Adrenal gland (tissue), 9 donors: ENCODE measurements at regions not wholly inside any gene's neighbourhood (a gene's known extent, or its start where the extent isn't known, plus 50 kb on each side); places are given as distances from the start of the nearest gene placed in this dataset.

ENCODE experiments used
- DNase-seq, 7 donors: peaks; one replicate each; pipeline ENCODE4 v3.0.0-alpha.2; 2019 to 2020
- H3K27ac ChIP-seq, 5 donors: fragments of 200-600 bp; sonication (generic) in 4 of 5; 1 replicate in 3 of 5; 2 replicates in 2 of 5; pipeline versions ENCODE4 v1.5.1 to v1.8.0; 2016 to 2020; ENCODE audit warnings: mild to moderate bottlenecking in 1 of 5
- H3K27me3 ChIP-seq: fragments of 200-600 bp; 2 replicates; pipeline ENCODE4 v1.8.0; 2021
- H3K36me3 ChIP-seq, 2 donors: fragments of 200-600 bp; replicated peaks in 1 of 2; 1 replicate in 1 of 2; 2 replicates in 1 of 2; pipeline versions ENCODE4 v1.5.1 to v1.8.0; 2018 to 2022
- H3K4me1 ChIP-seq, 2 donors: fragments of 200-600 bp; replicated peaks in 1 of 2; 1 replicate in 1 of 2; 2 replicates in 1 of 2; pipeline versions ENCODE4 v1.5.1 to v1.8.0; 2018 to 2021
- H3K4me3 ChIP-seq, 4 donors: fragments of 200-600 bp; sonication (generic) in 3 of 4; one replicate each; pipeline ENCODE4 v1.5.1; 2016 to 2018
- H3K9me3 ChIP-seq, 3 donors: fragments of 200-600 bp; sonication (generic) in 1 of 3; replicated peaks in 1 of 3; 1 replicate in 2 of 3; 2 replicates in 1 of 3; pipeline versions ENCODE4 v1.5.1 to v1.8.0; 2016 to 2021
- POLR2A ChIP-seq, 2 donors: fragments of 450-650 bp; IDR thresholded peaks; one replicate each; pipeline ENCODE4 v1.6.1; 2017; ENCODE audit warnings: antibody characterized with exemption in 2 of 2, mild to moderate bottlenecking in 2 of 2, moderate library complexity in 1 of 2
- WGBS, 4 donors: extraction: QIAGEN DNeasy Blood & Tissue Kit in 2 of 4; methylation state at CpG; one replicate each; pipeline versions ENCODE4 v1.1.5 to v1.1.7; 2013 to 2017; 5-methylcytosine and 5-hydroxymethylcytosine counted together
- intact Hi-C, 2 donors: fragments of 100-400 bp; cut with DNase I; formaldehyde crosslinking; loops; one replicate each; pipeline versions ENCODE4 v1.14.1 to v1.15.0; 2022 to 2023
- TF ChIP-seq, protein P1 (sequence below), 6 experiments: fragments of 450-650 bp in 4 of 6; fragments of 200-600 bp in 2 of 6; sonication (generic) in 1 of 6; IDR thresholded peaks; 1 replicate in 5 of 6; 2 replicates in 1 of 6; pipeline versions ENCODE4 v1.5.1 to v1.8.0; 2016 to 2021; ENCODE audit warnings: antibody characterized with exemption in 6 of 6, mild to moderate bottlenecking in 2 of 6, moderate library complexity in 1 of 6
- donor health status: healthy with polysubstance abuse.
- donor health status: Bipolar disorder and iron deficiency.
- donor health status: DM: yes; HTN: yes; CAD: no.
- donor health status: DM: no; HTN: no; CAD: no.
- donor health status: DM: no; HTN: no; CAD: no.

DNA sequence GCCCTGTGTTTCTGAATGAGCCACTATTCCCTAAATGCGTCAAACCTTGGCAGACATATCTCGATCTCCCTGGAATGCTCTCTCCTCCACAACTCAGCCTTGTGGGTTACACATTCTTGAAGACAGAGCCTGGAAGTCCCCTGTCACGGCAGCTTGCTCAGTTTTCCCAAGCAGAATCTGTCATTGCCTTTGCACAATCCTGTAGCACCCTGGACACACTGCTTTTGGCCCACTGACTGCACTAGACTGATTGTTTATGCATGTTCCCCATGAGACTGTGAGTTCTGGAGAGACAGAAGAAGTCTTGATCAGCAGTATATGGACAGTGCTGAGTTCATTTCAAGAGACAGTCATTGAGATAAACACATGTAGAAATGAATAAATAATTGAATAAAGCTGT, 406.7 kb downstream of the CD83 start:
- Histone ChIP-seq H3K4me3 (no peak overlapping the region), H3K9me3 (peaks cover 0 to 6% (median 0%) of the 10 kb centered on the region in 3 donors), H3K36me3 (no peaks in the 10 kb centered on the region), H3K27ac (no peak overlapping the region), H3K4me1 (no peaks in the 10 kb centered on the region), H3K27me3 (no peaks in the 10 kb centered on the region)
- intact Hi-C loops = no loop called here
- TF ChIP-seq POLR2A (IDR thresholded peaks at IDR 0.05) = no peak
- TF ChIP-seq, protein P1, sequence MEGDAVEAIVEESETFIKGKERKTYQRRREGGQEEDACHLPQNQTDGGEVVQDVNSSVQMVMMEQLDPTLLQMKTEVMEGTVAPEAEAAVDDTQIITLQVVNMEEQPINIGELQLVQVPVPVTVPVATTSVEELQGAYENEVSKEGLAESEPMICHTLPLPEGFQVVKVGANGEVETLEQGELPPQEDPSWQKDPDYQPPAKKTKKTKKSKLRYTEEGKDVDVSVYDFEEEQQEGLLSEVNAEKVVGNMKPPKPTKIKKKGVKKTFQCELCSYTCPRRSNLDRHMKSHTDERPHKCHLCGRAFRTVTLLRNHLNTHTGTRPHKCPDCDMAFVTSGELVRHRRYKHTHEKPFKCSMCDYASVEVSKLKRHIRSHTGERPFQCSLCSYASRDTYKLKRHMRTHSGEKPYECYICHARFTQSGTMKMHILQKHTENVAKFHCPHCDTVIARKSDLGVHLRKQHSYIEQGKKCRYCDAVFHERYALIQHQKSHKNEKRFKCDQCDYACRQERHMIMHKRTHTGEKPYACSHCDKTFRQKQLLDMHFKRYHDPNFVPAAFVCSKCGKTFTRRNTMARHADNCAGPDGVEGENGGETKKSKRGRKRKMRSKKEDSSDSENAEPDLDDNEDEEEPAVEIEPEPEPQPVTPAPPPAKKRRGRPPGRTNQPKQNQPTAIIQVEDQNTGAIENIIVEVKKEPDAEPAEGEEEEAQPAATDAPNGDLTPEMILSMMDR (IDR thresholded peaks at IDR 0.05) = no peak
- DNase-seq = peak in 4 of 7 donors; percentile 10 to 59 (median 16)
- WGBS, 4 donors = 75 to 88% (median 79%) methylated on average over 3 of the region's 3 CpGs

DNA sequence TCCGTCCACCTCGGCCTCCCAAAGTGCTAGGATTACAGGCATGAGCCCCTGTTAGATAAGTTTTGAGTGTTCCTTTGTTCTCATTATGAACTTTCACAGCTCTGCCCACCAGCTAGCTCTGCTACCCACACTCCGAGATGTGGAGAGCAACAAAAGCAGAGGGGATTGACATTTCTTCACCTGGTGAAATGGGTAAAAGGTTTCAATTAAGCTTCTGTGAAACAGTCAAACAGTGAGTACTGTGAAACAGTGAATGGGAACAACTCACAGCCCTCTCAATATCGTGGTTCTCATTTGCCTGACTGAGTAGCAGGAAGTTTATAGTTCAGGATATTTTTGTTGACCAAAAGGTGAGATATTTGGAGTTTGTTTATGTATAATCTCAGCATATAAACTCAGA, 412.8 kb downstream of the CD83 start:
- peaks cover 0 to 6% (median 0%) of the 10 kb centered on the region in 3 donors for H3K9me3 ChIP-seq
- TF ChIP-seq, protein P1 (IDR thresholded peaks at IDR 0.05) = no peak
- no peak for TF ChIP-seq POLR2A (IDR thresholded peaks at IDR 0.05)
- DNase-seq = no peak
- no peaks in the 10 kb centered on the region for H3K4me1 ChIP-seq
- H3K36me3 ChIP-seq = no peaks in the 10 kb centered on the region
- intact Hi-C loops = no loop called here
- H3K27me3 ChIP-seq = no peaks in the 10 kb centered on the region
- WGBS, 4 donors = 78 to 88% (median 82%) methylated on average over 4 of the region's 4 CpGs
- no peak overlapping the region for H3K4me3 ChIP-seq
- H3K27ac ChIP-seq = no peak overlapping the region

DNA sequence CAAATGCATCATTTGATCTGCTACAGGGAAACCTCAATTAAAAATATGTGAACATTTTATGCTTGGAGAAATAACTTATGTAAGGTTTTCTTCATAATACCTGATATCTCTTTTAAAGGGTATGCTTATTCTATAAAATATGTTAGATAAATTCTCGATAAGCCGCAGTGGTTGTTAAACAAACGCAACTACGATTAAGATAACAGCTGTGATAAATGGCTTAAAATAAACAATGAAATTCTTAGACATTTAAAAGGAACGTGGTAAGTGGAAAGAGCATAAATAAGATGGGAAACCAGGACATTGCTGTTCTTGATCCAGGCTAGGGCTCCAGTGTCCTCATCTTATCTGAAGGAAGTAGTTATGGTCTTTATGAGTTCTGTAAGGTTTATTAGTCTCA, 415.9 kb downstream of the CD83 start:
- WGBS, 4 donors = 37 to 57% (median 39%) methylated on average over 5 of the region's 5 CpGs
- no peak overlapping the region for H3K27ac ChIP-seq
- H3K36me3 ChIP-seq = no peaks in the 10 kb centered on the region
- intact Hi-C loops = no loop called here
- peaks cover 0 to 4% (median 0%) of the 10 kb centered on the region in 3 donors for H3K9me3 ChIP-seq
- no peak for DNase-seq
- no peak overlapping the region for H3K4me3 ChIP-seq
- no peaks in the 10 kb centered on the region for H3K27me3 ChIP-seq
- no peaks in the 10 kb centered on the region for H3K4me1 ChIP-seq
- TF ChIP-seq, protein P1 (IDR thresholded peaks at IDR 0.05) = no peak
- TF ChIP-seq POLR2A (IDR thresholded peaks at IDR 0.05) = no peak

DNA sequence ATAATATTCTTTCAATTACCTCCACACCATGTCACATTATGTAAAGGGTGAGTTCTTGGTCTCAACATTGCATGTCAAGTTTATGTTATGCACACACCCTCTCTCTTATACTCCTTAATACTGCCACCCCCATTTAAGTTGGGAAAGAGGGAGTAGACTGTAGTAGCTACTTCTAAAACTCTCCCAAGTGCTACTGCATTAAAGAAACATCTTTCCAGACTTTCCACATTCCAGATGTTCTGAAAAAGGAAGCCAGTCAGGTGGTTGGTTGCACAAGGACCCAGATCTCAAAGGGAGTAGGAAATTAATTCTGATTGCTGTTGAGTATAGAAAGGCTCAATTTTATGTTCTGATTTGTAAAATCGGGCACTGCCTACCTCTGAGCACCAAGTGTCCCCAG, 419.5 kb downstream of the CD83 start:
- H3K27ac ChIP-seq = no peak overlapping the region

More for the DNA sequence above, 419.5 kb downstream of the CD83 start:
- Histone ChIP-seq H3K4me1 (no peaks in the 10 kb centered on the region), H3K9me3 (peaks cover 0 to 4% (median 0%) of the 10 kb centered on the region in 3 donors), H3K36me3 (no peaks in the 10 kb centered on the region), H3K4me3 (no peak overlapping the region), H3K27me3 (no peaks in the 10 kb centered on the region)
- no peak for DNase-seq
- TF ChIP-seq POLR2A (IDR thresholded peaks at IDR 0.05) = no peak
- TF ChIP-seq, protein P1 (IDR thresholded peaks at IDR 0.05) = no peak
- WGBS, 4 donors = 50 to 71% (median 61%) methylated on average over 1 of the region's 1 CpG
- intact Hi-C loops = no loop called here
